ENCODE measurements at regions not wholly inside any gene's neighbourhood (a gene's known extent, or its start where the extent isn't known, plus 50 kb on each side); places are given as distances from the start of the nearest gene placed in this dataset.

- H3K27me3 ChIP-seq (ENCODE audit: insufficient read depth, low read length): no peaks in the 10 kb centered on the region
- H3K36me3 ChIP-seq (ENCODE audit: insufficient read depth, low read length): no peaks in the 10 kb centered on the region
- no peak overlapping the region for H2AFZ ChIP-seq (ENCODE audit: low read length, unreplicated experiment)
- H3K4me1 ChIP-seq (ENCODE audit: control insufficient read depth, insufficient read depth, low read length, unreplicated experiment): peaks cover 8% of the 10 kb centered on the region
- no peak overlapping the region for H3K4me3 ChIP-seq (ENCODE audit: low read depth, low read length)
- no peak overlapping the region for H3K27ac ChIP-seq (ENCODE audit: low read depth, low read length)
- no peaks in the 10 kb centered on the region for H3K79me2 ChIP-seq (ENCODE audit: control insufficient read depth, insufficient read depth, low read length, unreplicated experiment)
Observed at GRCh38 chr2:18336975-18337374, 223.5 kb downstream of the RDH14 start.

- Histone ChIP-seq H2AFZ (ENCODE audit: low read length, unreplicated experiment) (no peak overlapping the region), H3K4me1 (ENCODE audit: control insufficient read depth, insufficient read depth, low read length, unreplicated experiment) (no peaks in the 10 kb centered on the region), H3K36me3 (ENCODE audit: insufficient read depth, low read length) (no peaks in the 10 kb centered on the region), H3K27me3 (ENCODE audit: insufficient read depth, low read length) (no peaks in the 10 kb centered on the region), H3K27ac (ENCODE audit: low read depth, low read length) (no peak overlapping the region), H3K79me2 (ENCODE audit: control insufficient read depth, insufficient read depth, low read length, unreplicated experiment) (no peaks in the 10 kb centered on the region), H3K4me3 (ENCODE audit: low read depth, low read length) (no peak overlapping the region)
Observed at GRCh38 chr2:18332477-18332876, 228.0 kb downstream of the RDH14 start.

- H2AFZ ChIP-seq (ENCODE audit: low read length, unreplicated experiment): no peak overlapping the region
- H3K4me3 ChIP-seq (ENCODE audit: low read depth, low read length): no peak overlapping the region
- no peaks in the 10 kb centered on the region for H3K36me3 ChIP-seq (ENCODE audit: insufficient read depth, low read length)
- no peak overlapping the region for H3K27ac ChIP-seq (ENCODE audit: low read depth, low read length)
- H3K4me1 ChIP-seq (ENCODE audit: control insufficient read depth, insufficient read depth, low read length, unreplicated experiment): no peaks in the 10 kb centered on the region
- no peaks in the 10 kb centered on the region for H3K79me2 ChIP-seq (ENCODE audit: control insufficient read depth, insufficient read depth, low read length, unreplicated experiment)
- no peaks in the 10 kb centered on the region for H3K27me3 ChIP-seq (ENCODE audit: insufficient read depth, low read length)
Observed at GRCh38 chr2:18325118-18325517, 235.3 kb downstream of the RDH14 start.

GRCh38 chr2:18319987-18320386 lies 240.5 kb downstream of the RDH14 start:
- no peaks in the 10 kb centered on the region for H3K36me3 ChIP-seq (ENCODE audit: insufficient read depth, low read length)
- no peaks in the 10 kb centered on the region for H3K4me1 ChIP-seq (ENCODE audit: control insufficient read depth, insufficient read depth, low read length, unreplicated experiment)
- H3K79me2 ChIP-seq (ENCODE audit: control insufficient read depth, insufficient read depth, low read length, unreplicated experiment): no peaks in the 10 kb centered on the region
- H2AFZ ChIP-seq (ENCODE audit: low read length, unreplicated experiment): no peak overlapping the region
- H3K27me3 ChIP-seq (ENCODE audit: insufficient read depth, low read length): no peaks in the 10 kb centered on the region
- no peak overlapping the region for H3K27ac ChIP-seq (ENCODE audit: low read depth, low read length)
- no peak overlapping the region for H3K4me3 ChIP-seq (ENCODE audit: low read depth, low read length)

- H3K36me3 ChIP-seq (ENCODE audit: insufficient read depth, low read length): no peaks in the 10 kb centered on the region
Observed at GRCh38 chr2:18317017-18317416, 243.4 kb downstream of the RDH14 start.

GRCh38 chr2:18312818-18313217 lies 247.6 kb downstream of the RDH14 start:
- H3K36me3 ChIP-seq (ENCODE audit: insufficient read depth, low read length): no peaks in the 10 kb centered on the region
- H3K79me2 ChIP-seq (ENCODE audit: control insufficient read depth, insufficient read depth, low read length, unreplicated experiment): no peaks in the 10 kb centered on the region
- peaks cover 4% of the 10 kb centered on the region for H3K4me1 ChIP-seq (ENCODE audit: control insufficient read depth, insufficient read depth, low read length, unreplicated experiment)
- H3K27me3 ChIP-seq (ENCODE audit: insufficient read depth, low read length): no peaks in the 10 kb centered on the region
- H3K27ac ChIP-seq (ENCODE audit: low read depth, low read length): no peak overlapping the region
- no peak overlapping the region for H2AFZ ChIP-seq (ENCODE audit: low read length, unreplicated experiment)
- no peak overlapping the region for H3K4me3 ChIP-seq (ENCODE audit: low read depth, low read length)

More at GRCh38 chr2:18317017-18317416, 243.4 kb downstream of the RDH14 start:
- no peaks in the 10 kb centered on the region for H3K4me1 ChIP-seq (ENCODE audit: control insufficient read depth, insufficient read depth, low read length, unreplicated experiment)
- no peak overlapping the region for H2AFZ ChIP-seq (ENCODE audit: low read length, unreplicated experiment)
- H3K27me3 ChIP-seq (ENCODE audit: insufficient read depth, low read length): no peaks in the 10 kb centered on the region
- no peaks in the 10 kb centered on the region for H3K79me2 ChIP-seq (ENCODE audit: control insufficient read depth, insufficient read depth, low read length, unreplicated experiment)
- H3K4me3 ChIP-seq (ENCODE audit: low read depth, low read length): no peak overlapping the region
- H3K27ac ChIP-seq (ENCODE audit: low read depth, low read length): no peak overlapping the region

- Histone ChIP-seq H3K4me1 (ENCODE audit: control insufficient read depth, insufficient read depth, low read length, unreplicated experiment) (peaks cover 4% of the 10 kb centered on the region), H3K4me3 (ENCODE audit: low read depth, low read length) (no peak overlapping the region), H3K27ac (ENCODE audit: low read depth, low read length) (no peak overlapping the region), H3K79me2 (ENCODE audit: control insufficient read depth, insufficient read depth, low read length, unreplicated experiment) (no peaks in the 10 kb centered on the region), H3K27me3 (ENCODE audit: insufficient read depth, low read length) (no peaks in the 10 kb centered on the region), H3K36me3 (ENCODE audit: insufficient read depth, low read length) (no peaks in the 10 kb centered on the region), H2AFZ (ENCODE audit: low read length, unreplicated experiment) (no peak overlapping the region)
Observed at GRCh38 chr2:18311420-18312195, 248.8 kb downstream of the RDH14 start.

- peaks cover 4% of the 10 kb centered on the region for H3K4me1 ChIP-seq (ENCODE audit: control insufficient read depth, insufficient read depth, low read length, unreplicated experiment)
- H2AFZ ChIP-seq (ENCODE audit: low read length, unreplicated experiment): no peak overlapping the region
- no peak overlapping the region for H3K27ac ChIP-seq (ENCODE audit: low read depth, low read length)
- no peaks in the 10 kb centered on the region for H3K79me2 ChIP-seq (ENCODE audit: control insufficient read depth, insufficient read depth, low read length, unreplicated experiment)
- H3K36me3 ChIP-seq (ENCODE audit: insufficient read depth, low read length): no peaks in the 10 kb centered on the region
- no peak overlapping the region for H3K4me3 ChIP-seq (ENCODE audit: low read depth, low read length)
- no peaks in the 10 kb centered on the region for H3K27me3 ChIP-seq (ENCODE audit: insufficient read depth, low read length)
Observed at GRCh38 chr2:18309627-18310026, 250.8 kb downstream of the RDH14 start.

- Histone ChIP-seq H3K4me3 (ENCODE audit: low read depth, low read length) (no peak overlapping the region), H3K79me2 (ENCODE audit: control insufficient read depth, insufficient read depth, low read length, unreplicated experiment) (no peaks in the 10 kb centered on the region), H3K4me1 (ENCODE audit: control insufficient read depth, insufficient read depth, low read length, unreplicated experiment) (peaks cover 4% of the 10 kb centered on the region), H2AFZ (ENCODE audit: low read length, unreplicated experiment) (no peak overlapping the region), H3K36me3 (ENCODE audit: insufficient read depth, low read length) (no peaks in the 10 kb centered on the region), H3K27me3 (ENCODE audit: insufficient read depth, low read length) (no peaks in the 10 kb centered on the region), H3K27ac (ENCODE audit: low read depth, low read length) (no peak overlapping the region)
Observed at GRCh38 chr2:18309188-18309587, 251.3 kb downstream of the RDH14 start.

- H3K4me3 ChIP-seq (ENCODE audit: low read depth, low read length): no peak overlapping the region
- H3K36me3 ChIP-seq (ENCODE audit: insufficient read depth, low read length): no peaks in the 10 kb centered on the region
- peaks cover 24% of the 10 kb centered on the region for H3K4me1 ChIP-seq (ENCODE audit: control insufficient read depth, insufficient read depth, low read length, unreplicated experiment)
- H3K79me2 ChIP-seq (ENCODE audit: control insufficient read depth, insufficient read depth, low read length, unreplicated experiment): no peaks in the 10 kb centered on the region
- H3K27me3 ChIP-seq (ENCODE audit: insufficient read depth, low read length): no peaks in the 10 kb centered on the region
- H3K27ac ChIP-seq (ENCODE audit: low read depth, low read length): no peak overlapping the region
- no peak overlapping the region for H2AFZ ChIP-seq (ENCODE audit: low read length, unreplicated experiment)
Observed at GRCh38 chr2:18304849-18305248, 255.6 kb downstream of the RDH14 start.

- Histone ChIP-seq H3K27me3 (ENCODE audit: insufficient read depth, low read length) (no peaks in the 10 kb centered on the region), H3K4me1 (ENCODE audit: control insufficient read depth, insufficient read depth, low read length, unreplicated experiment) (peaks cover 41% of the 10 kb centered on the region), H2AFZ (ENCODE audit: low read length, unreplicated experiment) (no peak overlapping the region), H3K79me2 (ENCODE audit: control insufficient read depth, insufficient read depth, low read length, unreplicated experiment) (no peaks in the 10 kb centered on the region), H3K36me3 (ENCODE audit: insufficient read depth, low read length) (no peaks in the 10 kb centered on the region), H3K4me3 (ENCODE audit: low read depth, low read length) (no peak overlapping the region), H3K27ac (ENCODE audit: low read depth, low read length) (no peak overlapping the region)
Observed at GRCh38 chr2:18301421-18302139, 258.9 kb downstream of the RDH14 start.
